Kidney (tissue), 13 donors: ENCODE measurements at regions not wholly inside any gene's neighbourhood (a gene's known extent, or its start where the extent isn't known, plus 50 kb on each side); places are given as distances from the start of the nearest gene placed in this dataset.

ENCODE experiments used
- DNase-seq, 5 donors: peaks; one replicate each; pipeline ENCODE4 v3.0.0-alpha.2; 2013 to 2020
- FAIRE-seq: peaks from 2 replicates; lab custom pipeline; 2012; peaks lifted over from hg19 to GRCh38; lab: Jason Lieb, UNC
- H3K27ac ChIP-seq, 2 donors: one replicate each; pipeline ENCODE4 v1.7.0; 2013; ENCODE audit warnings: low read depth in 2 of 2, low read length in 2 of 2, inconsistent platforms in 1 of 2
- H3K27me3 ChIP-seq: one replicate; pipeline ENCODE4 v1.7.1; 2013; ENCODE audit warnings: low read length, inconsistent platforms; ENCODE audit not compliant: control insufficient read depth, insufficient read depth
- H3K36me3 ChIP-seq, 3 donors: one replicate each; pipeline versions ENCODE4 v1.7.0 to v1.7.1; 2013; ENCODE audit warnings: low read length in 3 of 3, control low read depth in 1 of 3, inconsistent platforms in 1 of 3; ENCODE audit not compliant: insufficient read depth in 3 of 3, control insufficient read depth in 2 of 3
- H3K4me1 ChIP-seq, 3 donors: one replicate each; pipeline versions ENCODE4 v1.7.0 to v1.7.1; 2013; ENCODE audit warnings: low read length in 3 of 3, inconsistent platforms in 1 of 3, low read depth in 1 of 3; ENCODE audit not compliant: control insufficient read depth in 2 of 3, insufficient read depth in 2 of 3
- H3K4me3 ChIP-seq, 3 donors: one replicate each; pipeline versions ENCODE4 v1.7.0 to v1.8.1; 2013; ENCODE audit warnings: low read length in 3 of 3, control low read depth in 1 of 3, inconsistent platforms in 1 of 3
- H3K9ac ChIP-seq, 3 donors: one replicate each; pipeline versions ENCODE4 v1.7.0 to v1.7.1; 2013; ENCODE audit warnings: low read length in 3 of 3, control low read depth in 1 of 3, inconsistent platforms in 1 of 3
- H3K9me3 ChIP-seq, 3 donors: one replicate each; pipeline versions ENCODE4 v1.7.0 to v1.7.1; 2013; ENCODE audit warnings: low read length in 3 of 3, control low read depth in 1 of 3, inconsistent platforms in 1 of 3; ENCODE audit not compliant: control insufficient read depth in 2 of 3, insufficient read depth in 1 of 3
- CTCF ChIP-seq: IDR thresholded peaks from 3 replicates; pipeline ENCODE4 v1.5.1; 2012; ENCODE audit warnings: mild to moderate bottlenecking, moderate library complexity, borderline replicate concordance; ENCODE audit not compliant: insufficient read depth; ENCODE audit errors: extremely low read depth
- intact Hi-C: fragments of 100-400 bp; cut with DNase I; formaldehyde crosslinking; loops from one replicate; pipeline ENCODE4 v1.11.1; 2022
- donor health status: control.
- donor health status: control.
- donor health status: control.
- donor health status: control.
- donor health status: control.
- donor health status: DM: yes; HTN: yes; CAD: no.
- donor health status: Normal renal cell carcinoma (clear cell type).

GRCh38 chr10:65358565-65358964 lies 1567.3 kb upstream of the LRRTM3 start:
- no peak for FAIRE-seq
- Histone ChIP-seq H3K27me3 (no peaks in the 10 kb centered on the region), H3K27ac (no peak overlapping the region), H3K36me3 (no peaks in the 10 kb centered on the region), H3K4me1 (no peaks in the 10 kb centered on the region), H3K9ac (no peak overlapping the region), H3K9me3 (no peaks in the 10 kb centered on the region), H3K4me3 (no peak overlapping the region)
- DNase-seq: peak in 3 of 5 donors; percentile 18 to 44 (median 29)
- TF ChIP-seq CTCF: no peak
- intact Hi-C loops: no loop called here

- Histone ChIP-seq H3K4me1 (no peaks in the 10 kb centered on the region), H3K4me3 (no peak overlapping the region), H3K27ac (no peak overlapping the region), H3K9ac (no peak overlapping the region), H3K36me3 (no peaks in the 10 kb centered on the region), H3K9me3 (no peaks in the 10 kb centered on the region), H3K27me3 (no peaks in the 10 kb centered on the region)
- TF ChIP-seq CTCF: no peak
- intact Hi-C loops: no loop called here
- DNase-seq: no peak
- FAIRE-seq: no peak
Observed at GRCh38 chr10:65360497-65360896, 1565.3 kb upstream of the LRRTM3 start.

- Histone ChIP-seq H3K27ac (no peak overlapping the region), H3K4me1 (no peaks in the 10 kb centered on the region), H3K9me3 (no peaks in the 10 kb centered on the region), H3K36me3 (no peaks in the 10 kb centered on the region), H3K27me3 (no peaks in the 10 kb centered on the region), H3K9ac (no peak overlapping the region), H3K4me3 (no peak overlapping the region)
- intact Hi-C loops: no loop called here
- FAIRE-seq: no peak
- no peak for DNase-seq
- no peak for TF ChIP-seq CTCF
Observed at GRCh38 chr10:65365878-65366277, 1560.0 kb upstream of the LRRTM3 start.

GRCh38 chr10:65367706-65368105 lies 1558.1 kb upstream of the LRRTM3 start:
- no peak for FAIRE-seq
- no peaks in the 10 kb centered on the region for H3K9me3 ChIP-seq
- H3K4me1 ChIP-seq: no peaks in the 10 kb centered on the region
- no peaks in the 10 kb centered on the region for H3K27me3 ChIP-seq
- H3K27ac ChIP-seq: no peak overlapping the region
- no peak overlapping the region for H3K9ac ChIP-seq
- intact Hi-C loops: no loop called here
- no peak overlapping the region for H3K4me3 ChIP-seq
- H3K36me3 ChIP-seq: no peaks in the 10 kb centered on the region
- no peak for DNase-seq
- no peak for TF ChIP-seq CTCF
